Esophagus squamous epithelium (tissue), 5 donors: ENCODE measurements at regions not wholly inside any gene's neighbourhood (a gene's known extent, or its start where the extent isn't known, plus 50 kb on each side); places are given as distances from the start of the nearest gene placed in this dataset.

ENCODE experiments used
- DNase-seq: peaks from one replicate; lab custom pipeline; 2025; lab: John Stamatoyannopoulos, UW
- H3K27ac ChIP-seq, 4 donors: fragments of 200-600 bp; sonication (generic); one replicate each; pipeline ENCODE4 v1.5.1; 2016 to 2019; ENCODE audit warnings: mild to moderate bottlenecking in 1 of 4
- H3K27me3 ChIP-seq, 4 donors: fragments of 200-600 bp; sonication (generic); 1 replicate in 3 of 4; 2 replicates in 1 of 4; pipeline versions ENCODE4 v1.5.1 to v1.6.0; 2017 to 2021; ENCODE audit warnings: antibody characterized with exemption in 1 of 4
- H3K36me3 ChIP-seq, 3 donors: fragments of 200-600 bp; sonication (generic); one replicate each; pipeline ENCODE4 v1.5.1; 2016 to 2019
- H3K4me1 ChIP-seq, 3 donors: fragments of 200-600 bp; sonication (generic); one replicate each; pipeline ENCODE4 v1.5.1; 2017 to 2019
- H3K4me3 ChIP-seq, 4 donors: fragments of 200-600 bp; sonication (generic); 1 replicate in 3 of 4; 2 replicates in 1 of 4; pipeline ENCODE4 v1.5.1; 2016 to 2019; ENCODE audit warnings: mild to moderate bottlenecking in 2 of 4, moderate library complexity in 1 of 4
- H3K9me3 ChIP-seq, 3 donors: fragments of 200-600 bp; sonication (generic); one replicate each; pipeline ENCODE4 v1.5.1; 2016 to 2019
- POLR2A ChIP-seq, 4 donors: fragments of 450-650 bp; IDR thresholded peaks; one replicate each; pipeline ENCODE4 v1.6.1; 2017; ENCODE audit warnings: antibody characterized with exemption in 4 of 4, mild to moderate bottlenecking in 4 of 4, moderate library complexity in 3 of 4
- WGBS, 2 donors: methylation state at CpG; one replicate each; pipeline ENCODE4 v1.1.5; 2018; 5-methylcytosine and 5-hydroxymethylcytosine counted together
- intact Hi-C: fragments of 100-400 bp; cut with DNase I; formaldehyde crosslinking; loops from one replicate; pipeline ENCODE4 v1.15.0; 2022
- TF ChIP-seq, protein P1 (sequence below), 6 experiments: fragments of 450-650 bp in 4 of 6; fragments of 200-600 bp in 2 of 6; sonication (generic) in 2 of 6; IDR thresholded peaks; one replicate each; pipeline ENCODE4 v1.5.1; 2016 to 2019; ENCODE audit warnings: antibody characterized with exemption in 6 of 6, mild to moderate bottlenecking in 4 of 6, moderate library complexity in 4 of 6
- donor health status: DM: yes; HTN: yes; CAD: no.

GRCh38 chr16:65760874-65761273 lies 605.6 kb upstream of the CDH5 start:
- 81 to 85% methylated on average over 4 of the region's 4 CpGs for WGBS, 2 donors
- intact Hi-C loops: no loop called here

GRCh38 chr16:65758620-65759019 lies 607.9 kb upstream of the CDH5 start:
- WGBS, 2 donors: 65 to 83% methylated on average over 4 of the region's 4 CpGs
- DNase-seq: no peak
- no peak overlapping the region for H3K4me3 ChIP-seq
- TF ChIP-seq POLR2A (IDR thresholded peaks at IDR 0.05): no peak
- TF ChIP-seq, protein P1, sequence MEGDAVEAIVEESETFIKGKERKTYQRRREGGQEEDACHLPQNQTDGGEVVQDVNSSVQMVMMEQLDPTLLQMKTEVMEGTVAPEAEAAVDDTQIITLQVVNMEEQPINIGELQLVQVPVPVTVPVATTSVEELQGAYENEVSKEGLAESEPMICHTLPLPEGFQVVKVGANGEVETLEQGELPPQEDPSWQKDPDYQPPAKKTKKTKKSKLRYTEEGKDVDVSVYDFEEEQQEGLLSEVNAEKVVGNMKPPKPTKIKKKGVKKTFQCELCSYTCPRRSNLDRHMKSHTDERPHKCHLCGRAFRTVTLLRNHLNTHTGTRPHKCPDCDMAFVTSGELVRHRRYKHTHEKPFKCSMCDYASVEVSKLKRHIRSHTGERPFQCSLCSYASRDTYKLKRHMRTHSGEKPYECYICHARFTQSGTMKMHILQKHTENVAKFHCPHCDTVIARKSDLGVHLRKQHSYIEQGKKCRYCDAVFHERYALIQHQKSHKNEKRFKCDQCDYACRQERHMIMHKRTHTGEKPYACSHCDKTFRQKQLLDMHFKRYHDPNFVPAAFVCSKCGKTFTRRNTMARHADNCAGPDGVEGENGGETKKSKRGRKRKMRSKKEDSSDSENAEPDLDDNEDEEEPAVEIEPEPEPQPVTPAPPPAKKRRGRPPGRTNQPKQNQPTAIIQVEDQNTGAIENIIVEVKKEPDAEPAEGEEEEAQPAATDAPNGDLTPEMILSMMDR (IDR thresholded peaks at IDR 0.05): no peak
- H3K27me3 ChIP-seq: no peaks in the 10 kb centered on the region
- H3K9me3 ChIP-seq: no peaks in the 10 kb centered on the region
- no peak overlapping the region for H3K27ac ChIP-seq
- H3K36me3 ChIP-seq: no peaks in the 10 kb centered on the region
- H3K4me1 ChIP-seq: no peaks in the 10 kb centered on the region
- intact Hi-C loops: no loop called here

More at GRCh38 chr16:65760874-65761273, 605.6 kb upstream of the CDH5 start:
- TF ChIP-seq, protein P1 (IDR thresholded peaks at IDR 0.05): no peak
- no peak for TF ChIP-seq POLR2A (IDR thresholded peaks at IDR 0.05)
- no peaks in the 10 kb centered on the region for H3K27me3 ChIP-seq
- no peaks in the 10 kb centered on the region for H3K4me1 ChIP-seq
- no peak for DNase-seq
- no peaks in the 10 kb centered on the region for H3K9me3 ChIP-seq
- H3K27ac ChIP-seq: no peak overlapping the region
- H3K4me3 ChIP-seq: no peak overlapping the region
- H3K36me3 ChIP-seq: no peaks in the 10 kb centered on the region

DNA sequence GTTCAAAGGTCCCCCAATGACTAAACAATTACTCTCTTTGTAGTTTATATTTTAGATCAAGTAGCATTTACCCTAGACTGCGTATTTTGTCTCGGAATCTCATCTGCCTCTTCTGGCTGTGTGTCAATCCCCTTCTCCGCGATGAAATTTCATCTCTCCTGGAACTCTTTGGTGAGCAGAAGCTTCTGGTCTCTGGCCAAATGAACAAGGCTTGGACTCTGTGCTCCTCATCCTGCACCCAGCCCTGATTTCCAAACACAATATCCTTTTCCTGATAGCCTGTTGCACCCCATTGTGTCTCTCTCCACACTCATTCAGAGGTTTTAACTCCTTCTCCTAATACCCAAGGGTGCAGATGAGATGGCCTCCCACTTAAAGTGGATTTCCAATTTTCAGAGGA lies 609.4 kb upstream of the CDH5 start:
- no peaks in the 10 kb centered on the region for H3K36me3 ChIP-seq
- H3K4me1 ChIP-seq: no peaks in the 10 kb centered on the region
- no peak overlapping the region for H3K27ac ChIP-seq
- H3K4me3 ChIP-seq: no peak overlapping the region
- DNase-seq: no peak
- WGBS, 2 donors: 73 to 85% methylated on average over 4 of the region's 4 CpGs
- intact Hi-C loops: no loop called here
- no peaks in the 10 kb centered on the region for H3K27me3 ChIP-seq
- no peaks in the 10 kb centered on the region for H3K9me3 ChIP-seq
- no peak for TF ChIP-seq POLR2A (IDR thresholded peaks at IDR 0.05)
- TF ChIP-seq, protein P1 (IDR thresholded peaks at IDR 0.05): no peak

GRCh38 chr16:65756163-65756562 lies 610.3 kb upstream of the CDH5 start:
- no peak for DNase-seq
- no peaks in the 10 kb centered on the region for H3K4me1 ChIP-seq
- H3K4me3 ChIP-seq: no peak overlapping the region
- no peak for TF ChIP-seq POLR2A (IDR thresholded peaks at IDR 0.05)
- TF ChIP-seq, protein P1 (IDR thresholded peaks at IDR 0.05): no peak
- no peak overlapping the region for H3K27ac ChIP-seq
- intact Hi-C loops: no loop called here
- 73 to 92% methylated on average over 4 of the region's 4 CpGs for WGBS, 2 donors
- H3K9me3 ChIP-seq: no peaks in the 10 kb centered on the region
- no peaks in the 10 kb centered on the region for H3K27me3 ChIP-seq
- no peaks in the 10 kb centered on the region for H3K36me3 ChIP-seq

DNA sequence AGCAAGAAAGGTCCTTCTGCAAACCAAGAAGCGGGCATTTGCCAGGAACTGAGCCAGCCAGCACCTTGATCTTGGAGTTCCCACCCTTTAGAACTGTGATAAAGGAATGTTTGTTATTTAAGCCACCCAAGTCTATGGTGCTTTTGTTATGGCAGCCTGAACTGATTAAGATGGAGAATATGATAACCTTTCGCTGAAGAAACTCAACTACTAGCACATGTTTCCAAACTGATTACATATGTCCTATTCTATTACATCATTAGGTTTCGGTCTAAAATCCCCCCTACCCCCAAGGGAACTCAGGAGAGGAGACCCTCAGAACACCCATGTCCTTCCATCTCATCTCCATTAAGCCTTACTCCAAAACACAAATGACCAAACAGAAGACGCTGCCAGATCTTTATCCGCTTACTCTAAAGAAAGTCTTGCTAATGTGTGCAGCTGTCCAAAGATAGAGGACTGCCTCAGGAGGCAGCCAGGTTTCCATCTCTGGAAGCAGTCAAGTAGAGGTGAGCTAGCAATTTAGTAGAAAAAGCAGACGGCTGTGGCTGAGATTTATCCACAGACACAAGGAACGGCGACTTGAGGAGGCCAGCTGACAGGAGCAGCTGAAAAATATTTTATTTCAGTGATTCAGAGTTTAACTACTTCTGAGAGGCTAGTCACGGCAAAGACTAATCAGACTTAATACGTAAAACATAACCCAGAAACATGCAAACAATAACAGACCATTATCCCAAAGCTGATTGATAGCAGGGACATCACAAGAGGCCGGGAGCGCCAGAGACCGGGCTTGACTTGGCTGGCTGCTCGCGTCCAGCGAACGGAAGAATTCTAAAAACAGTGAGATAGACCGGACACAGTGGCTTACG lies 611.4 kb upstream of the CDH5 start:
- no peaks in the 10 kb centered on the region for H3K4me1 ChIP-seq
- no peaks in the 10 kb centered on the region for H3K27me3 ChIP-seq
- no peaks in the 10 kb centered on the region for H3K9me3 ChIP-seq
- no peak overlapping the region for H3K4me3 ChIP-seq
- no peak for DNase-seq
- H3K27ac ChIP-seq: no peak overlapping the region
- WGBS, 2 donors: 74 to 84% methylated on average over 18 to 19 of the region's 19 CpGs
- H3K36me3 ChIP-seq: no peaks in the 10 kb centered on the region
- TF ChIP-seq, protein P1 (IDR thresholded peaks at IDR 0.05): no peak
- TF ChIP-seq POLR2A (IDR thresholded peaks at IDR 0.05): no peak
- intact Hi-C loops: no loop called here
